SK-MEL-5 (cell line): ENCODE measurements at regions not wholly inside any gene's neighbourhood (a gene's known extent, or its start where the extent isn't known, plus 50 kb on each side); places are given as distances from the start of the nearest gene placed in this dataset.
"Not testable (repeated sequence)": the region's sequence is repeated elsewhere in the genome, so short reads cannot be mapped to it uniquely, and the experiment has no call there.

ENCODE experiments used
- DNase-seq: peaks from one replicate; pipeline ENCODE4 v3.0.0-alpha.2; 2016; ENCODE audit warnings: low read depth, low spot score
- in situ Hi-C: cut with HindIII; loops from 2 replicates; pipeline ENCODE4 v1.10.0; 2016; ENCODE audit warnings: low sequenced_read_pairs, high pct_unique_total_duplicates, low pct_unique_long_range_greater_than_20kb

DNA sequence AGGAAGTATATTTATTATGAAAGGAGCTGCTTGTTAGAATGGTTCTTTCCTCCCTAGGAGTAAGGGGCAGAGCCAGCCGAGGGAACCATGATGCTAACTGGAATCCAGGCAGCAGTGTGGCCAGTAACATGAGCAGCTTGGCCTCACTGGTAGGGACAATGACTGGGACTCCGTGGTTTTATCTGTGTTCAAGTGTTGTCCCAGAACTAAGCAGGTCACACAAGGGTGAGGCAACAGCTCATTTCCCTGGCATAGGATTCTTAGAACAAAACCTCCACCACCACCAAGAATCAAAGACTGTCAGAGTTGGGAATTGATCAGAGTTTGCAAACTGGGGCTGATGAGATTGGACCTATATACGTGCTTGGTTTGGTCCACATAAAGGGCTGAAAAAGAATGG, 138.9 kb upstream of the COBL start:
- DNase-seq, result no peak
- in situ Hi-C loops, result no loop called here

DNA sequence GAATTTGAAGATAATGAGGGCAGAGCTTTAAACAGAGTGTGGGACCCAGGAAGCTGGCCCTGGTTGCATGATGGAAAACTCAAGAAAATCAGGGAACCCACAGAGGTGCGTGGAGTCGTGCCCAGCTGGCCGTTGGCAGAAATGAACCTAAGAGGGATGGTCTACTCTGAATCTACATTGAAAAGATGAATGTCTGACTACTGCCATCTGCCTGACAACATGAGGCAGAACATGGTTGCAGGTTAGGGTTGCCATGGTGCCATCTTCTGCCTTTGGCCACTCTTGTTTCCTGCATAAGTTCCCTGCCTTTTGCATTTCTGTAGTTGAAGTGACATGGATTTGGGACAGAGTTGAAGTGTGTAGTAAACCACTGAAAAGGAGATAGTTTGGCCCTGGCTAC, 138.5 kb upstream of the COBL start:
- peak; percentile 58 for DNase-seq
- in situ Hi-C loops, result no loop called here

DNA sequence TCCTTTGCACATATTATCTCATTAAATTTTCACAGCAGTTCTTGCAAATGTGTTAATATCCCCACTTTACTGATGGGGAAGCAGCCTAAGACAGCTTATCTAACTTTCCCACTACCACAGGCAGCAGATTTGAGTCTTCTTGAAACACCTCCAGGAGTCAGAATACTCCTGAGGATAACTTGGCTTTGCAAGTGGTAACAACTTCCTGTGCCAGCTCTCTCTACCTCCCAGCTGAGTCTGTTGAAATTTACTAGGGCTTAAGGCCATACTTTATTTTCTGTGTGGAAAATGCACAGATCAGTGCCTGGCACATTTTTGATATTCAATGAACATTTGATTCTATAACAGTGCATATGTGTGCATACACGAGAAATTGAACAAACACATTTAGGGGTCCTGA, 136.1 kb upstream of the COBL start:
- in situ Hi-C loops, result no loop called here

DNA sequence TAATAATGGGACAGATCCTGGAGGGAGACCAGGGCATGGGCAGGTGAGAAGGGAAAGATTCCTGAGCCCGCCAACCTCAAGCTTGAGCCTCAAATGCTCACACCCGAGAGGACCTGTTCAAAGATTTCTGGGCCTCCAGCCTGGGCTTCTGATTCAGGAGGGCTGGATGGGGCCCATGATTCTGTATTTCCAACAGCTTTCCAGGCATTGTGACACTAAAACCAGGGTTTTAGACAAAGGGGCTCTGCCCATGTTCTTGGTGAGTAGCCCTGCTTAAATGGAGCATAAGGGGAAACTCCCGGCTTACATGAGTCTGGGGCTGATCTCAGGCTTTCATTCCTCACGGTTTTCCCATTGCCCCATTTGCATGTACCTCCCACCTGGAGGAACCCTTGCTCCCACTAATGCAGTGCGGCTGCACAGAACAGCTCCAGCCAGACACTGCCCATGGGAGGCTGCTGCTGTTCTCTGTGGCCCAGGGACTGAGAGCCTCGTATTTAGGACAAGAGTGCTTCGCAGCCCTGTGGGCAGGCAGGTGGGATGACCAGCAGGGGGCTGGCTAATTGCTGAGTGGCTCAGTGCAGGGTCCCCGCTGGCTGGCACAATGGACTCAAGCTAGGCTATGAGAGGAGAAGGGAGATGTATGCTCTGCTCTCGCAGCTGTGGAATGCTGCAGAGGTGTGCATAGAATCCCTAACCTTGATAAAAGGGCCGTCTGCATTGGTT, 135.3 kb upstream of the COBL start:
- DNase-seq, result no peak
- in situ Hi-C loops, result no loop called here

More for the DNA sequence above, 136.1 kb upstream of the COBL start:
- no peak for DNase-seq

DNA sequence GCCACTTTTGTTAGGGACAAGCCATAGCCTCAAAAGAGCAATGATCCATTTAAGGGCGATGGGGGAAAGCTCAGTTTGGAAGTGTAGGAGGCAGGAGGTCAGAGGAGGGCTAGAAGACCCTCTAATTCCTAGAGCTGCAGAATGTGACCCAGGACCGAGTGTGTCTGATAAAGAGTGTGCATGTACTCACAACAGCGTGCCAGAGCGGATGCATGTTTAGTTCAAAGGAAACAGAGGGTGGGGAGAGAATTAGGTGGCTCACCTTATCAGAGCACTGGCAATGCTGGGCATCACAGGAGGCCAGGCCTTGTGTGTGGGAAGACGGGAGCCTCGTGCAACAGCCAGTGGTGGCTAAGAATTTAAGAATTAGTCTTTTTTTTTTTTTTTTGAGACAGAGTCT, 133.9 kb upstream of the COBL start:
- DNase-seq, result no peak
- in situ Hi-C loops, result no loop called here

DNA sequence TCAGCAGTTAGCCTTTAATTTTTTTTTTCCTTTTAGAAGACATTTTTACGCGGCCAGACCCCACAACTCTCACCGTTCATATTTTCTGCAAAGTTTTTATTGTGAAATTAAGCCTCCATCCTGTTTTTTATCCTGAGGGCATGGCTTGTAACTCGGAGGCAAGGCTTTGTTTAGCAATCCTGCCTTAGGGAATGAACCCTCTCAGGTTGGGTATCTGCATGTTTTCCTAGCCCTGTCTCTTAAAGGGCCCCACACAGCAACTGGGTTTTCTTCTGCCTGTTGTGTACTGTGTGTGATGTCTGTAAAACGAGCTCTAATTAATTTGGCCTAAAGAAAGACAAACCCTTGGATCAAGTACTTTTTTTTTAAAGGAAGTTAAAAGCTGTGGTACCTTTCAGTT, 130.2 kb upstream of the COBL start:
- in situ Hi-C loops, result no loop called here
- DNase-seq, result no peak

DNA sequence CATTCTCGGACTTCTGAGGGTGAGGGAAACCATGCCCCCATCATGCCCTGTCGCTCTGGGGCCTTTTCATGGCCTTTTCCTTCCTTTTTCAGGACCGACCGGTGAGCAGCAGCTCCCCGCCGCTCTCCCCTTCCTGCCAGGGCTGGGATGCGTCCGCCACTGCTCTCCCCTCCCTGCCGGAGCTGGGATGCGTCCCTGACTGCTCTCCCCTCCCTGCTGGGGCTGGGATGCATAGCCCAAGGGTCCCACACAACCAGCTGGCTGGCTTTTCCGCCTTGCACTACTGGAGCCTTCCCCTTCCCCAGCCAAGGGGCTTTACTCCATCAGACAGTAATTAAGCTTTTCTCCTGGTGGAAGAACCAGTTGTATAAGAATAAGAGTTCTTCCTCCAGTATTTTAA, 129.7 kb upstream of the COBL start:
- no peak for DNase-seq
- in situ Hi-C loops, result no loop called here

DNA sequence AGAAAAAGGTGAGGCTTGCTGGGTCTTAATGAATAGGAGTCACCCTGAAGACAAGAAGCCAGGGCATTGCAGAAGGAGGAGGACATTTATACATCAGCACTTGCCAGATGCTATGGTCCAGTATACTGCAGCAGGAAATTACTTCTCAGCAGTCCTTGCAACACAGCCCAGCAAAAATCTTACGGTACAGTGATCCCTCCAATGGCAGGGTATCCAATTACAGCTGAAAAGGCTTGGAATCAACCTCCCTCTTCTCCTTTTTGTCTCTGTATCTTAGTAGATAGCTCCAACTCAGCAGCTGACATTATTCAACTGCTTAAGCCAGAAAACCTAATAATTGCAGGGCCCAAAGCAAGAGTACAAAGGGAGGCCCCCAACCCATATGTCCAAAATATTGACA, 128.3 kb upstream of the COBL start:
- DNase-seq, result no peak
- in situ Hi-C loops, result no loop called here

DNA sequence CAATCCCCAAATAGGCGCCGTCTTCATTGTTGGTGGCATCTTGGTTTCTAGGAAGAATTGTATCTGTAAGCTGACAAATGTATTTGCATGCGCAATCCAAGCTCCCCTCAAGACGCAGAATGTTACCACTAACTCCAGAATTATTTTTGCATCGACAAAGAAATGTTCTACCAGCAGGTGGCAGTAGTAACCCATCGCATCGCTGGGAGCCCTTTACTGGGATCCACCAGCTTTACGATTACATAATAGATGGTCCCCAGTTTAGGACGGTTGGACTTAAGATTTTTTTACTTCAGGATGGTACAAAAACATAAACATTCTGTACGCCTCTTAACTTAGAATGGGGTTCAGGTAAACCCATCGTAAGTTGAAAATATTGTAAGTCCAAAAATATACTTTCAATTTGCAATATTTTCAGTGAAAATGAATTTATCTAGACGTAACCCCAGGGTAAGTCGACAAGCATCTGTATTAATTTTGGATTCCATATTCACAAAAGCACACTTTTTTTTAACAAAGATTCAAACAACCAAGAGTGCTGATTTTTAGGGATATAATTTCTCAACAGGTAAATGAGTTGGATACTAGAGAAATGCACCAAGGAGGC, 114.0 kb upstream of the COBL start:
- peak; percentile 80 for DNase-seq
- in situ Hi-C loops, result no loop called here

DNA sequence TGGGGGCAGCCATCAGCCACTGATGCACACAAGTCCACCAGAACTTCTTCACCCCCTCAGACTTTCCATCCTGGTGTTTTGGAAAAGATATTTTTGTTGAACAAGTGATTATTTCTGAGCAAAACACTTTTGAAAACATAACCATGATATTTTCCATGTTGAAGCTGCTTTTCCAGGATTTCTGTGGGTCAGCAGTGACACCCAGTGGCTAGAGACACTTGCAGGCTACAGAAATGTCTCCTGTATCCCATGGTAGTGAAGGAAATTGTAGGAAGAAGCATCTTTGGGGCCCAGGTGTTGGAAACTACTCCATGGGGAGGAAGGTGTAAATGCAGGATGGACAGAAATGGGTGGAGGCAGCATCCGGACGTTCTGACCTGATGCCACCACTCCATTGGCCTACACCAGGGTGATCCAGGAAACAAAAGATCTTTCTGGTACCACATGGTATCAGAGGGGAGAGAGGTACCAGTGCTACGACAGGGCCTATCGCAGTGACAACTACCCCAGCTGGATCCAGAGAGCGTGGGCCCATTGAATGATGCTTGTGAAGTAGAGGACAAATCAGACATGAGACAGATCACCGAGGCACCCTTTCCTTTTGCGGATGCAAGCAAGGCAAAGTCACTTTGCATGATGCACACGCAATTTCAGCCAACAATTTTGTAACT, 111.7 kb upstream of the COBL start:
- in situ Hi-C loops, result no loop called here
- peak; percentile 55 for DNase-seq

DNA sequence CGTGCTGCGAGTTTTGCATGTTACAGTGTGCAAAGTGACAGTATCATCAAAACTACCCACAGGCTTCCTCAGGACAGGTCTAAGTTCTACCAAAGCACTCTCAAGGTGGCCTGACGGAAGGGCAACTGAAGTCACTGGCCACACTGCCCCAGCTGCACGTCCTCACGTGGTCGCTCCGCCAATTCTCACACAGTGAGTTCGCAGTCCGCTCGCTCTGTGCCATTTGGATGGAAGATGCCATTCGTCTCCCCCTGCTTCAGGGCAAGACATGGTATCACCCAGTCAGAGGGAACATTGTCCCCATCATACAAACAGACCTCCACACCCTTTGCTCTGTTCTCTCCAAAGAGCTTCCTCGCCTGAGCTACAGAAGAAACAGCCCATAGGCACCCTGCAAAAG, 109.6 kb upstream of the COBL start:
- no peak for DNase-seq
- in situ Hi-C loops, result no loop called here

DNA sequence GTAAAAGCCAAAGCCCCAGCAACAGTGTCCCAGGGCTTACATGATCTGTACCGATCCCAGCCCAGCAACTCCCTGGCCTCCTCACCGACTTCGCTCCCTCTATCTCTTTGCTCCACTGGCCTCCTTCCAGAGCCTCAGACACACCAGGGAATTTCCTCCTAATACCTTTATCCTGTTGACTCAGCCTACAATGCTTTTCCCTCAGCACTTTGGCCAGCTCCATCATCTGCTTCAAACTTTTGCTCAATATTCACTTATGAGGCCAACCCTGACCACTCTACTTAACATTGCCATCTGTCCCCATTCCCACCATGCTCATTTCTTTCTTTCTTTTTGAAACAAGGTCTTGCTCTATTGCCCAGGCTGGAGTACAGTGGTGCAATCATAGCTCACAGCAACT, 93.3 kb upstream of the COBL start:
- DNase-seq, in situ Hi-C loops: not testable (repeated sequence)

DNA sequence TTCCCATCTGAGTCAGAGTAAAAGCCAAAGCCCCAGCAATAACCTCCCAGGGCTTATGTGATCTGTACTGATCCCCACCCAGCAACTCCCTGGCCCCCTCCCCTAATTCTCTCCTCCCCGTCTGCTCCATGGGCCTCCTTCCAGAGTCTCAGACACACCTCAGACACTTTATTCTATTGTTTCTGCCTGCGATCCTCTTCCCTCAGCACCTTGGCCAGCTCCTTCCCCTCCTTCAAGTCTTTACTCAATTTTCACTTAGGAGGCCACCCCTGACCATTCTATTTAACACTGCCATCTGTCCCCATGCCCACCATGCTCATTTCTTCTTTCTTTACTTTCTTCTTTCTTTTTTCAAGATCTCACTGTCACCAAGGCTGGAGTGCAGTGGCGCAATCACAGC, 81.0 kb upstream of the COBL start:
- in situ Hi-C loops, DNase-seq: not testable (repeated sequence)

DNA sequence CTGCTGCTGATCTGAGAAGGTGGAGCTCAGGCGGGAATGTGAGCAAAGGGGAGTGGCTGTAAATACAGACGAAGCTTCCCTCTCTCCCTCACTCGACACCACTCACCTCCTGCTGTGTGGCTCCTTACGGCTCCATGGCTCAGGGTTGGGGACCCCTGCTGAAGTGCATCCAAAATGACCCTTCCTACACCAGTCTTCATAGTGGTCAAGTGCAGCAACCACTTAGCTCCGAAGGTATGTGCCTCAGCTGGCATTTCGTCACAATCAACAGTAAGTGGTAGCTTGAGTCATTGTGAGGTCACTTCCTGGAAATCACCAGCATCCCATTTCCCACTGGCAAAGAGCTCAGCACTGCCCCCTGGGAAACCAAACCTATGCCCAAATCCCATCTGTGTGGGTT, 76.4 kb upstream of the COBL start:
- DNase-seq, in situ Hi-C loops: not testable (repeated sequence)

DNA sequence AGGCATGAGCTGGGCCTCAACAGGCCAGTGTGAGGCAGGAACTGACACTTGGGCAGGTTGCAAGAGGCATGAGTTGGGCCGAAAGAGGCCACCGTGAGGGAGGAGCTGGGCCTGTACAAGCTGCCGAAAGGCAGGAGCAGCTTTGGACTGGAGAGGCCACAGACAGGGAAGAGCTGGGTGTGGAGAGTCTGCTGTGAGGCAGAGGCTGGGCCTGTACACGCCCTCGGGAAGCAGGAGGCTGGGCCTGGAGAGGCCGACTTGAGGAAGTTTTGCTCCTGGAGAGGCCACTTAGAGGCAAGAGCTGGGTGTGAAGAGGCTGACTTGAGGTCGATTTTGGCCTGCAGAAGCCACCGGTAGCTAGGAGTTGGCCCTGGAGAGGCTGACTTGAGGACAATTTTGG, 73.3 kb upstream of the COBL start:
- in situ Hi-C loops, DNase-seq: not testable (repeated sequence)

DNA sequence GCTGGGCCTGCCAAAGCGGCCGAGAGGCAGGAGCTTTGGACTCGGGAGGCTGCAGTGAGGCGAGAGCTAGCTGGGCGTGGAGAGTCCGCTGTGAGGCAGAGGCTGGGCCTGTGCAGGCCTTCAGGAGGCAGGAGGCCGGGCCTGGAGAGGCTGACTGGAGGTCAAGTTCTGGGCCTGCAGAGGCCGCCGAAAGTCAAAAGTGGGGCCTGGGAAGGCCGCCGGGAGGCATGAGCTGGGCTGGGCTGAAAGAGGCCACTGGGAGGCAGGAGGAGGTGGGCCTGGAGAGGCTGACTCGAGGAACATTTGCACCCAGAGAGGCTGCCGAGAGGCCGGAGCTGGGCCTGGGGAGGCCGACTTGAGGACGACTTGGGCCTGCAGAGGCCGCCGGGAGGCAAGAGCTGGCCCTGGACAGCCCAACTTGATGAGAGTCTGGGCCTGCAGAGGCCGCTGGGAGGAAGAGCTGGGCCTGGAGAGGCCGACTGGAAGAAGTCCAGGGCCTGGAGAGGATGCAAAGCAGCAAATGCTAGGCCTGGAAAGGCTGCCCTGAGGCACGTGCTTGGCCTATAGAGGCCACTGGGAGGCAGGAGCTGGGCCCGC, 72.7 kb upstream of the COBL start:
- DNase-seq, in situ Hi-C loops: not testable (repeated sequence)

DNA sequence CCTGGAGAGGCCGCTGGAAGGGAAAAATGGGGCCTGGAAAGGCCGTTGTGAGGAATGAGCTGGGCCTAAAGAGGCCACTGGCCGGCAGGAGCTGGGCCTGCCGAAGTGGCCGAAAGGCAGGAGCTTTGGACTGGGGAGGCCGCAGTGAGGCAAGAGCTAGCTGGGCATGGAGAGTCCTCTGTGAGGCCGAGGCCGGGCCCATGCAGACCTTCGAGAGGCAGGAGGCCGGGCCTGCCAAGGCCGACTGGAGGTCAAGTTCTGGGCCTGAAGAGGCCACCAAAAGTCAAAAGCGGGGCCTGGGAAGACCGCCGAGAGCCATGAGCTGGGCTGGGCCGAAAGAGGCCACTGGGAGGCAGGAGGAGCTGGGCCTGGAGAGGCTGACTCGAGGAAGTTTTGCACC, 71.6 kb upstream of the COBL start:
- DNase-seq, result not testable (repeated sequence)

DNA sequence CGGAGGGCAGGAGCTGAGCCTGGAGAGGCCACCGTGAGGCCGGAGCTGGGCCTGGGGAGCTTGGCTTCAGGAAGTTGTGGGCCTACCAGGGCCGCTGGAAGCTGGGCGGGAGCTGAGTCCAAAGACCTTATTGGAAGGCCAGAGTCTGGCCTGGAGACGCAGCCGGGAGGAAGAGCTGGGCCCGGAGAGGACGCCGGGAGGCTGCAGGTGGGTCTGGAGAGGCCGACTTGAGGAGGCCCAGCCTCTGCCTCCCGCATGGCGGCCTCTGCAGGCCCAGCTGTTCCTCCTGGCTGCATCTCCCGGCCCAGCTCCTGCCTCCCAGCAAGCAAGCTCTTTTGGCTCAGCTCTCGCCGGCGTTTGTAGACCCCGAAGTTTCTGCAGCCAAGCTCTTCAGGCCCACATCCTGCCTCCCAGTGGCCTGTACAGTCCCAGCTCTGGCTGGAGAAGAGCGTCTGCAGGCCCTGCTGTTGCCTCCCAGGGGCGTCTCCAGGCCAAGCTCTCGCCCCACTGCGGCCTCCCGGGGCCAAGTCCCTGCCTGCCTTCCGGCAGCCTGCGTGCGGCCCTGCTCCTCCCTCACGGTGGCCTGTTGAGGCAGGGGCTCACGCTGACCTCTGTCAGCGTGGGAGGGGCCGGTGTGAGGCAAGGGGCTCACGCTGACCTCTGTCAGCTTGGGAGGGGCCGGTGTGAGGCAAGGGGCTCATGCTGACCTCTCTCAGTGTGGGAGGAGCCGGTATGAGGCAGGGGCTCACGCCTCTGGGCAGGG, 70.4 kb upstream of the COBL start:
- in situ Hi-C loops, DNase-seq: not testable (repeated sequence)

More for the DNA sequence above, 71.6 kb upstream of the COBL start:
- in situ Hi-C loops, result not testable (repeated sequence)
